ENCODE measurements at regions not wholly inside any gene's neighbourhood (a gene's known extent, or its start where the extent isn't known, plus 50 kb on each side); places are given as distances from the start of the nearest gene placed in this dataset.
"Not testable (repeated sequence)": the region's sequence is repeated elsewhere in the genome, so short reads cannot be mapped to it uniquely, and the experiment has no call there.

DNA sequence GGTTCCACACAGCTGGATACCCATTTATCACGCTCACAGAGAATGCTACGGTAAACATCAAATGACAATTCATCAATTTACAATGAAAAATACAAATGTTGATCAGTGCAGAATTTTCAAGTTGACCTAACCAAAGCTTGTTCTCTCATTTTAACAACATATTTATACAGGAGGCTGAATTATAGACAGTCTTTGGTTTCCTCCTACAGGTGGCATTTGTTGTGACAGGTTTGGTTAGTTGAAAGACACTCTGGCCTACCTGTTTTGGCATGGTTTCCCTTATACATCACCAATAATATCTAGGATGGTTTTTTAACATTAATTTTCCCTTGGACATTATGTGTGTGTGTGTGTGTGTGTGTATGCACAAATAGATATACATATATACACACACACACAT, 642.5 kb upstream of the MMS22L start:
- no peak for DNase-seq

DNA sequence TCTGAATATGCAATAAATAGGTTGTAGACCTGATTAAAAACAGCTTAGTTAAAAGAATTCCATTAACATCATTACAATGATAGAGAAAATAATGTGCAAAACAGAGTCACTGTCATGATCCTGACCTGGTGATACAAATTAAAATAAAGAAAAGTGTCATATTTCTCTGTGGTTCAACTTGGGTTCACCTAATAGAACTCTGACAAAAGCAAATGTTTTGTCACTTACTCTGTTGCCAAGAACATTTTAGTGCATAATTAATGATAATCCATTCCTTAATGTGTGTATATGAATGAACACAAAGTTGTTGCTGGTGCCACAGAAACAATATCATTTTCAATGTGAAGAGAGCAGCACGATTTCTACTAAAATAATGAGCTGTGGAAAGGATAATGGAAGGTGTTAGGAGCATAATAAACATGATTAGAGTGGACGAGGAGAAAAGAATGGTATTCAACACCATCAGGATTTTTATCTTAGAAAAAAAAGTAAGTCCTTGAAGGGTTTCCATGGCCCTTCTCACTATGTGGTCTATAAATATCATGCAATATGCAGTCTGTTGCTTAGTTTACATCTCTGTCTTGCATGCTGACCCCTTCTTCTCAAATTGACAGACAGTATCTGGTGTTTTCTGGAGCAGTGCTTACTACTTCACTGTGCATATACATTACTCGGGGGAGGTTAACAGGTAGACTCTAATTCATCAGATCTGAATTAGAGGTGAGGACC, 656.6 kb upstream of the MMS22L start:
- DNase-seq = no peak

GRCh38 chr6:97947841-97948240, 664.8 kb upstream of the MMS22L start:
- no peak for DNase-seq

GRCh38 chr6:97958134-97958533, 675.1 kb upstream of the MMS22L start:
- no peak for DNase-seq

DNA sequence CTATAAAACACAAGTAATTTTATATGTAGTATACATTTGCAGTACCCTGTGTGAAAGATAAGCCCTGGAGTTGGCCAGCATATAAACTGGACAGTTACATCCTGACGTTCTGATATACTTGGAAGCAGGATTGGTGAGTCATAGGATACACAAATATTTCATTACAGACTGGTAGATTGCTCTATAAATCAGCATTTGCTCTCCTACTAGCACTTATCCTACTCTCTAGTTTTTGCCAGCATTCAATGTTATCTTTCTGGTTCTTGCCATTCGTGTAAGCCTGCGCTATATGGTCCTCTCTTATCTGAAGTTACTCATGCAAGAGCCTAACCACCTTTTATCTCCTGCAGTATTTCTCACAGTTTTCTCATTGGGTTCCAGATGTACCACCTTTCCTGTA, 680.2 kb upstream of the MMS22L start:
- DNase-seq = no peak

DNA sequence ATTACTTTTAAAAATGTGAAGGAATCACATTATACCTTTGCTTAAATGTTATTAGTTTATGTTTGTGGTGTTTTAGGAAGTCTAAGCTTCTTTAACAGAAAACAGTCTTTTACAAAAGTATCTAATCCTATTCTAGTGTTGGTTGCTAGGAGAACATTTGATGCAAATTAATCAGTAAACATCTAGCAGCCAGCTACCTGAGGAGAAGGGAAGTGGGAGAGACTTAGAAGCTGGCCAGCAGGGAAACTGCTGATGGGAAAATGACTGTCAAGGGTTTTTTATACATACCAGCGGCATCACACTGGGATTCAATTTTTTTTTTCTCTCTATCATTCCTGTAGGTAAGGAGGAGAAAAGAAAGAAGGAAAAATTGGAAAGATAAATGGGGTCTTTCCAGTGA, 686.0 kb upstream of the MMS22L start:
- DNase-seq = no peak

GRCh38 chr6:97977084-97977483, 694.1 kb upstream of the MMS22L start:
- DNase-seq = no peak

GRCh38 chr6:97978855-97979271, 695.8 kb upstream of the MMS22L start:
- DNase-seq = no peak

DNA sequence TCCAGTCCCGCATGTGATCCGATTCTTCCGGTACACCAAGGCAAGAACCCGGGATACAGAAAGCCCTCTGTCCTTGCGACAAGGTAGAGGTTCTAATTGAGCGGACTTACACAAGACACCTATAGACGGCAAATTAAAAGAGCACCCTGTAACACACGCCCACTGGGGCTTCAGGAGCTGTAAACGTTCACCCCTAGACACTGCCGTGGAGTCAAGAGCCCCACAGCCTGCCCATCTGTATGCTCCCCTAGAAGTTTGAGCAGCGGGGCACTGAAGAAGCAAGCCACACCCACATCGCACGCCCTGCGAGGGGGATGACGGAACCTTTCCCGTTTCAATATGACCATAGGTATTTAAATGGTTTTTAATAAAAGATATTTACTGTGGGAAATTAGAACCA, 696.3 kb upstream of the MMS22L start:
- not testable (repeated sequence) for DNase-seq

- no peak for DNase-seq
Measured at GRCh38 chr6:97989451-97989850, 706.4 kb upstream of the MMS22L start.

DNA sequence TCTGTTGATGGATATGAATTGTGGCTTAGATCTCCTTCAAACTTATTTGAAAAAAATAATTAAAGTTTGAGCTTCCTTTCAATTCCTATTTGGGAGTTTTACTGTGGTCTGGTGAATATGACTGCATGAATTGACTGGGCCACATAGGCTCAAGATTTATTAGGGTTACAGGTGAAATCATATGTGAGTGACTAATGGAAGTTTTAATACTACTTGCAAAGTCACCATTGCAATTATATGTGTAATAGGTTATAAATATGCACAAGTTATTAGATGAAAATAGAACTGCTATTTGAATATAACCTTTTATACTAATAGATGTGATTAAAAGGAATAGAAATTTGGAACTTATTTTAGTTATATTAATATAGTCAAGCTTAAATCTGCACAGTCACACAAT, 712.1 kb upstream of the MMS22L start:
- no peak for DNase-seq

DNA sequence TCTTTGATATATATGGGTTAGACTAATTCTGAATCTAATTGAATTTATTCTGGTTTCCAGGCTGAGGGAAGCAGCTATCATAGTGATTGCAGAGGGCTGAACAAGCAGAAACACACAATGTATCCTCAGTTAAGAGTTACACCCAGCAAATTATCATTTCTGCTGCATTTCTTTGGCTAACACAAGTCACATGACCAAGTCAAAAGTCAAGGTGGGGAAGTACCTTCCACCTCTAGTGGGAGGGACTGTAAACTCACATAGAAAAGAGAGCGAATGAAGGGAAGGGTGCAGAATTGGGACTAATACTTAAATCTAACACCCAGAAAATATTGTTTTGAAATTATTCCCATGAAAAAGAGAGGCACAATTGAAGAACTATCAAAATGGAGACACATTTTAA, 719.7 kb upstream of the MMS22L start:
- no peak for DNase-seq

DNA sequence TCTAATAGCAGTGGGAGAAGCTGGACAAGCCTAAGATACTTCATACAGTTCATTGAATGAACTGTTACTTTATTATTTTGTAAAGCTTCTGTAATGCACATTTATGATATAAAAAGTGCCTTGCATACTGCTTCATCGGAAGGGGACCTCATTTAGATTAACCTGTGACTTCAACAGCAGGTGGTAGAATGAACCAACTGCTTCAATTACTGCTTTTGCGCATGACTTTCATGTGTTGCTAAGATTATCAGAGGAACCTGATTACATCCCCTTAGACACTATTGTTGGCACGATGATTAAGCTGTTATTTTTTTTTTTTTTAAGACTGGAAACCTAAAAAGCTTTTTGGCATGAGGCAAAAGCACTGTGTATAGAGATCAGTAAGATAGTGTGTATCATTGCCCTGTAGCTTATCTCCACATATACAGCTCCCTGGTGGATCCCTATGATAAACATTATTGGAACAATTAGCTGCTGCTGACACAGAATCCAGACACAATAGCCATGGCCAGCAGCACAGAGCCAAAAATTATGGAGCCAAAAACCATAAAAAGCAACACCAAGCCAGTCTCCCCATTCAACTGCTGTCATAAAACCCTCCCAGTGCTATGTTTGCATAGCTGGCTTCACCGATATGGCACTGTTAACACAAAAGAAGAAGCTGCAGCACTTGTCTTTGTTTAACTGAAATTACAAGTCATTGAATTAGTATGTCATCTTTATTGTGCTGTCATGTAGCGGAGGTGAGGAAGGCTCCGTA, 731.6 kb upstream of the MMS22L start:
- DNase-seq = no peak

- no peak for DNase-seq
Measured at GRCh38 chr6:98016565-98016964, 733.5 kb upstream of the MMS22L start.

DNA sequence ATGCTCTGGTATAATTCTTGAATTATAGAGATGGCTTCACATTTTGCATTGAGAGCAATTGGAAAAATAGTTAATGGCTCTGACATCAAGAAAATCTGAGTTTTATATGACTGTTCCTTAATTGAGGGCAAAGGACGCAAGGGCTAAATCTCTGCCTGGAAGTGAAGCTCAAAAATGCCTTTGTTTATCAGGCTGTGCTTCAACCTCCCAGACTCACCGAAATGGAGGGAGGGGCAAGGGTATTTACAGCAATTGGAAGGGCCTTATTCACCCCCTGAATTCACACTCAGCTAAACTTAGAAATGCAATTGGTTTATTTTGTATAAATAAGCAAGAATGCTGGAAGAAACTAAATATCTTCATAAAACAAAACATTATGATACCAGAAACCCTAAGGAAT, 737.2 kb upstream of the MMS22L start:
- no peak for DNase-seq

DNA sequence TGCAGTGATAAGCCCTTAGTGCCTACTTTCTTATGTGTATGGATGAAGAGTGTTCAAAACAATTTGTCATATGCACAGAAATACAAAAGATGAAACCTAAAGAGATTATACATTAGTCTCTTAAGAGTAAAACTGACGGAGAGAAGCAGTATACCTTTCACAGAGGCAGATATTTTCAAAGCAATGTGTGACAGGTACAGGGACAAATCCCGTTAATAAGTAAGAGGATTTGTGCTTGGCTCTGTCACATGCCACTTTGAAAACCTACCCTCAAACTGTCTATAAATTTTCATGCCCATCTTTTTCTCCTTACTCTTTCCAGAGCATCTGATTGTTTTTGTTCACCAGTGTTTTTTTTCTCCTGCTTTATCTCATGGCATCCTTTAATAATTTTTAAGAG, 741.3 kb upstream of the MMS22L start:
- no peak for DNase-seq

DNA sequence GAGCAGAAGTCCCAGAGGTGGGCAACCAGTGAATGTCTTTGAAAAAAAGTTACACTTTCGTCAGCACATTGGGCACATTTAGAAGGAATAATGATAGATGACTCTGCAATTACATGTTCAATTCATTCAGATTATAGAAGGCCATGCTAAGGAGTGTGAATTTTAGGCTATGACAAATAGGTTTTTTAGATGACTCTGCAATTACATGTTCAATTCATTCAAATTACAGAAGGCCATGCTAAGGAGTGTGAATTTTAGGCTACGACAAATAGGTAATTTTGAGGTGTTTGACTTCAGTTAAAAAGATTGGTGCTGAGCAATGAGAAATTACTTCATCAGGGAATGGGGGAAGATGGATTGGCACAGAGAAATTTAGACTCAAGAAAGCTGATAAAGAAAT, 744.9 kb upstream of the MMS22L start:
- DNase-seq = no peak

GRCh38 chr6:98033617-98034016, 750.6 kb upstream of the MMS22L start:
- DNase-seq = no peak

DNA sequence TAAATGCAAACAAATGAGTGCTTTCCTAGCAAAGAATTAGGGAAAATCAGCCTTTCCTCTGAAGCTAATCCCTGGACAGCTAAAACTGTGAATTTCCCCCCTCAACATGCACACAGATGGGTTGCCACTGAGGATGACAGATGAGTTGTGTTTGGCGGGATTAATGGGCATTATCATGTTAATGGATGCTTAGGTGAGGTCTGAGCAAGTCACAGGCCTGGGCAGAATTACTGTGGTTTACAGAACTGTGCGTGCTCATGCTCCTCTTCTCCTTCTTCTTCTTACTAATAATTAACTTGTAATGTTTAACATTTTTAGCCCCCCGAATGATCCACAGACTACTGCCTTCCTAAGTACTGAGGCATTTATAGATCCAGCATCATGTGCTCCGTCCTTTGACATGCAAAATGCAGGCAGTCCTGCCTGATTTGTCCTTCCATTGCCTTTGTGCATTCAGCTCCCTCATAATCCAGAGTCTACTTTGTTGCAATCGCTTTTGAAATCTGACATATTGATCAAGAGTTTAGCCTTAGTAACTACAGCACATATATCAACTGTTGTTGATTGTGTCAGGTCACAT, 753.4 kb upstream of the MMS22L start:
- no peak for DNase-seq

GRCh38 chr6:98037571-98037970, 754.6 kb upstream of the MMS22L start:
- DNase-seq = no peak

- no peak for DNase-seq
Measured at GRCh38 chr6:98039443-98039842, 756.4 kb upstream of the MMS22L start.

- no peak for DNase-seq
Measured at GRCh38 chr6:98039904-98040607, 757.0 kb upstream of the MMS22L start.

DNA sequence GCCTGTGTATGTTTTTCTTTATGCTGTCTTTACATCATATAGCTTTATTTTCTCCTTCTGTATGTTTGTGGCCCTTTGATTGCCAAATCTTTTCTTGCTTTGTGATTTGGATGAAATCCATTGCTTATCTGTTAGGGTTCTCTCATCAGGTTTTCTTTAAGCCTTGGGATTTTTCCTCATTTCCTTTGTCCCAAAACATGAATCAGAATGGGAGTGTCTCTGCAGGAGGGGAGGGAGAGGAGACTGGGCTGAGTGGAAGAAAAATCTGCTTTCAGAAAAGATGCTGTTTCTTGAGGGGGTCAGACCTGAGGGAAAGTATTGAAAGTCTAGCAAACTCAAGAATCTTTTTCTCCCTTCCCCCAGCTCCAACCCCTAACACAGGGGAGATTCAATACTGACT, 758.0 kb upstream of the MMS22L start:
- no peak for DNase-seq

DNA sequence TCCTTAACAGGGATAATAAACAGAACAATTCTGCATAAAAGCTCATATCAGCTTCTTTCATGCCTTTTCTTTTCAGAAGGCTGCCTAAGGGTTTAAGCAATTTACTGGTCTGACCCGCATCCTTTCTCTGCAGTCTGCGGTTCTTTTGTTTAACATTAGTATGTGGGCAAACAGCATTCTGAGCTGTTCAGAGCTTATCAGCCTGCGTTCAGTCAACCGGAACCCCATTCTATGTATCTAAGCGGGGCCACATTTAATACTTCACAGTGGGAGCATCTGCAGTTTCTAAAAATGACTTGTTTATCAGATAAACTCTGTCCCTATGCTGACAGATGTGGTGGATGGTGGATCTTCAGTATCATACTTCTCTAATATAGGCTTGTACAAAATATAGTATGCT, 758.9 kb upstream of the MMS22L start:
- DNase-seq = no peak

Data from CD4-positive, alpha-beta T cell treated with Interferon alpha-2 for 1 hour (primary cell).